Kidney (tissue), 13 donors: ENCODE measurements at regions not wholly inside any gene's neighbourhood (a gene's known extent, or its start where the extent isn't known, plus 50 kb on each side); places are given as distances from the start of the nearest gene placed in this dataset.

ENCODE experiments used
- DNase-seq, 5 donors: peaks; one replicate each; pipeline ENCODE4 v3.0.0-alpha.2; 2013 to 2020
- FAIRE-seq: peaks from 2 replicates; lab custom pipeline; 2012; peaks lifted over from hg19 to GRCh38; lab: Jason Lieb, UNC
- H3K27ac ChIP-seq, 2 donors: one replicate each; pipeline ENCODE4 v1.7.0; 2013; ENCODE audit warnings: low read depth in 2 of 2, low read length in 2 of 2, inconsistent platforms in 1 of 2
- H3K27me3 ChIP-seq: one replicate; pipeline ENCODE4 v1.7.1; 2013; ENCODE audit warnings: low read length, inconsistent platforms; ENCODE audit not compliant: control insufficient read depth, insufficient read depth
- H3K36me3 ChIP-seq, 3 donors: one replicate each; pipeline versions ENCODE4 v1.7.0 to v1.7.1; 2013; ENCODE audit warnings: low read length in 3 of 3, control low read depth in 1 of 3, inconsistent platforms in 1 of 3; ENCODE audit not compliant: insufficient read depth in 3 of 3, control insufficient read depth in 2 of 3
- H3K4me1 ChIP-seq, 3 donors: one replicate each; pipeline versions ENCODE4 v1.7.0 to v1.7.1; 2013; ENCODE audit warnings: low read length in 3 of 3, inconsistent platforms in 1 of 3, low read depth in 1 of 3; ENCODE audit not compliant: control insufficient read depth in 2 of 3, insufficient read depth in 2 of 3
- H3K4me3 ChIP-seq, 3 donors: one replicate each; pipeline versions ENCODE4 v1.7.0 to v1.8.1; 2013; ENCODE audit warnings: low read length in 3 of 3, control low read depth in 1 of 3, inconsistent platforms in 1 of 3
- H3K9ac ChIP-seq, 3 donors: one replicate each; pipeline versions ENCODE4 v1.7.0 to v1.7.1; 2013; ENCODE audit warnings: low read length in 3 of 3, control low read depth in 1 of 3, inconsistent platforms in 1 of 3
- H3K9me3 ChIP-seq, 3 donors: one replicate each; pipeline versions ENCODE4 v1.7.0 to v1.7.1; 2013; ENCODE audit warnings: low read length in 3 of 3, control low read depth in 1 of 3, inconsistent platforms in 1 of 3; ENCODE audit not compliant: control insufficient read depth in 2 of 3, insufficient read depth in 1 of 3
- CTCF ChIP-seq: IDR thresholded peaks from 3 replicates; pipeline ENCODE4 v1.5.1; 2012; ENCODE audit warnings: mild to moderate bottlenecking, moderate library complexity, borderline replicate concordance; ENCODE audit not compliant: insufficient read depth; ENCODE audit errors: extremely low read depth
- intact Hi-C: fragments of 100-400 bp; cut with DNase I; formaldehyde crosslinking; loops from one replicate; pipeline ENCODE4 v1.11.1; 2022
- donor health status: control.
- donor health status: control.
- donor health status: control.
- donor health status: control.
- donor health status: control.
- donor health status: DM: yes; HTN: yes; CAD: no.
- donor health status: Normal renal cell carcinoma (clear cell type).

- DNase-seq (no peak), FAIRE-seq (no peak)
- Histone ChIP-seq H3K9me3 (no peaks in the 10 kb centered on the region), H3K36me3 (no peaks in the 10 kb centered on the region), H3K9ac (no peak overlapping the region), H3K27ac (no peak overlapping the region), H3K27me3 (no peaks in the 10 kb centered on the region), H3K4me1 (no peaks in the 10 kb centered on the region), H3K4me3 (no peak overlapping the region)
- intact Hi-C loops: no loop called here
- no peak for TF ChIP-seq CTCF
These were observed 105.8 kb upstream of the RASGRP1 start for GRCh38 chr15:38670128-38671005.

- Histone ChIP-seq H3K4me1 (no peaks in the 10 kb centered on the region), H3K9ac (no peak overlapping the region), H3K9me3 (no peaks in the 10 kb centered on the region), H3K27me3 (no peaks in the 10 kb centered on the region), H3K36me3 (no peaks in the 10 kb centered on the region), H3K4me3 (no peak overlapping the region), H3K27ac (no peak overlapping the region)
- FAIRE-seq (no peak), DNase-seq (no peak)
- intact Hi-C loops: no loop called here
- TF ChIP-seq CTCF: no peak
These were observed 106.4 kb upstream of the RASGRP1 start for GRCh38 chr15:38671006-38671387.

GRCh38 chr15:38671675-38672254, 107.2 kb upstream of the RASGRP1 start:
- no peak overlapping the region for H3K4me3 ChIP-seq
- H3K9ac ChIP-seq: no peak overlapping the region
- H3K4me1 ChIP-seq: no peaks in the 10 kb centered on the region
- H3K9me3 ChIP-seq: no peaks in the 10 kb centered on the region
- TF ChIP-seq CTCF: no peak
- FAIRE-seq: no peak
- DNase-seq: no peak
- intact Hi-C loops: no loop called here
- H3K27me3 ChIP-seq: no peaks in the 10 kb centered on the region
- H3K27ac ChIP-seq: no peak overlapping the region
- no peaks in the 10 kb centered on the region for H3K36me3 ChIP-seq
